ENCODE measurements at regions not wholly inside any gene's neighbourhood (a gene's known extent, or its start where the extent isn't known, plus 50 kb on each side); places are given as distances from the start of the nearest gene placed in this dataset.

DNA sequence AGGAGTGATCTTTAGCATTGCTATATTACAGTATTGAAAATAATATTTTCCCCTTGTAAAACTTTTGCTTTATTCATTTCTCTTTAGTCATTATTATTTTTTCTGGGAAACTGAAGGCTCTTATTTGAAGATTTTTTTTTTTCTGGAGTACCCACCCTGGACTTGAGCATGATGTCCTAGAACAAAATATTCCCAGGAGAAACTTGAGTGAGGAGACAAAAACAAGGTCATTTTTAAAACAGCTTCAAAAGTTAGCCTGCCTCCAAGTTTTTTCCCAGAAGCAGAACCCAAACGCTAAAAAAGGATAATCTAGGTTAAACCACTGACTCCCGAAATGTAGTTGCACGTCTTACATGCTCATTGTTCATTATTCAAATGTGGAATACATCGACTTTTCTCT, 160.2 kb upstream of the KCTD3 start:
- TF ChIP-seq, protein P1, sequence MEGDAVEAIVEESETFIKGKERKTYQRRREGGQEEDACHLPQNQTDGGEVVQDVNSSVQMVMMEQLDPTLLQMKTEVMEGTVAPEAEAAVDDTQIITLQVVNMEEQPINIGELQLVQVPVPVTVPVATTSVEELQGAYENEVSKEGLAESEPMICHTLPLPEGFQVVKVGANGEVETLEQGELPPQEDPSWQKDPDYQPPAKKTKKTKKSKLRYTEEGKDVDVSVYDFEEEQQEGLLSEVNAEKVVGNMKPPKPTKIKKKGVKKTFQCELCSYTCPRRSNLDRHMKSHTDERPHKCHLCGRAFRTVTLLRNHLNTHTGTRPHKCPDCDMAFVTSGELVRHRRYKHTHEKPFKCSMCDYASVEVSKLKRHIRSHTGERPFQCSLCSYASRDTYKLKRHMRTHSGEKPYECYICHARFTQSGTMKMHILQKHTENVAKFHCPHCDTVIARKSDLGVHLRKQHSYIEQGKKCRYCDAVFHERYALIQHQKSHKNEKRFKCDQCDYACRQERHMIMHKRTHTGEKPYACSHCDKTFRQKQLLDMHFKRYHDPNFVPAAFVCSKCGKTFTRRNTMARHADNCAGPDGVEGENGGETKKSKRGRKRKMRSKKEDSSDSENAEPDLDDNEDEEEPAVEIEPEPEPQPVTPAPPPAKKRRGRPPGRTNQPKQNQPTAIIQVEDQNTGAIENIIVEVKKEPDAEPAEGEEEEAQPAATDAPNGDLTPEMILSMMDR (conservative IDR thresholded peaks at IDR 0.05; ENCODE audit: low read depth, low read length) = no peak
- TF ChIP-seq EZH2 (IDR thresholded peaks at IDR 0.05; ENCODE audit: low read length, unreplicated experiment) = no peak

Data from PC-3 (cell line).